Naive thymus-derived CD8-positive, alpha-beta T cell (primary cell): ENCODE measurements at regions not wholly inside any gene's neighbourhood (a gene's known extent, or its start where the extent isn't known, plus 50 kb on each side); places are given as distances from the start of the nearest gene placed in this dataset.
"Not testable (repeated sequence)": the region's sequence is repeated elsewhere in the genome, so short reads cannot be mapped to it uniquely, and the experiment has no call there.

Experiments used
- ATAC-seq, 2 donors: fragments of 150-1000 bp; cut with Tn5 transposase in 1 of 2; sonication (Bioruptor Pico), chemical (Tn5 transposase) in 1 of 2; 1 replicate in 1 of 2; 2 replicates in 1 of 2; pipeline ENCODE4 v1.10.0; 2021; ENCODE audit warnings: mild to moderate bottlenecking in 2 of 2, moderate library complexity in 2 of 2
- POLR2A ChIA-PET: fragments of 350-600 bp; sonication (Branson Sonifier 250); formaldehyde crosslinking; loops from one replicate; lab custom pipeline; 2021; ENCODE audit warnings: antibody characterized with exemption; lab: Charles Lee
- DNase-seq, 10 donors: peaks; one replicate each; pipeline versions ENCODE4 v3.0.0 to v3.0.0-alpha.2; 2020 to 2022
- H3K27ac Mint-ChIP-seq, 10 donors: one replicate each; pipeline ENCODE4 v1.8.0; 2020 to 2022; ENCODE audit warnings: mild to moderate bottlenecking in 10 of 10, mixed read lengths in 10 of 10, moderate library complexity in 4 of 10, inconsistent platforms in 1 of 10
- H3K27me3 Mint-ChIP-seq, 5 donors: one replicate each; pipeline ENCODE4 v1.8.0; 2021 to 2022; ENCODE audit warnings: mixed read lengths in 5 of 5
- H3K36me3 Mint-ChIP-seq, 3 donors: one replicate each; pipeline ENCODE4 v1.8.0; 2020 to 2022; ENCODE audit warnings: mixed read lengths in 3 of 3, mild to moderate bottlenecking in 2 of 3, inconsistent platforms in 1 of 3
- H3K4me1 Mint-ChIP-seq, 4 donors: one replicate each; pipeline ENCODE4 v1.8.0; 2021 to 2022; ENCODE audit warnings: mixed read lengths in 4 of 4
- H3K4me3 Mint-ChIP-seq, 10 donors: one replicate each; pipeline ENCODE4 v1.8.0; 2020 to 2022; ENCODE audit warnings: mild to moderate bottlenecking in 10 of 10, mixed read lengths in 10 of 10, moderate library complexity in 6 of 10, inconsistent platforms in 1 of 10
- H3K9me3 Mint-ChIP-seq, 9 donors: one replicate each; pipeline ENCODE4 v1.8.0; 2020 to 2022; ENCODE audit warnings: mixed read lengths in 9 of 9, mild to moderate bottlenecking in 3 of 9, inconsistent platforms in 1 of 9, moderate library complexity in 1 of 9

GRCh38 chr2:58709687-58710354, 468.7 kb upstream of the FANCL start:
- Mint-ChIP-seq H3K27ac (no peak overlapping the region), H3K36me3 (no peaks in the 10 kb centered on the region), H3K4me1 (no peaks in the 10 kb centered on the region), H3K27me3 (peaks cover 0 to 9% (median 1%) of the 10 kb centered on the region in 5 donors), H3K9me3 (peaks cover 0 to 3% (median 0%) of the 10 kb centered on the region in 9 donors), H3K4me3 (no peak overlapping the region)
- POLR2A ChIA-PET = no interaction called here
- DNase-seq = no peak
- ATAC-seq = peak in 1 of 2 donors; percentile 16

DNA sequence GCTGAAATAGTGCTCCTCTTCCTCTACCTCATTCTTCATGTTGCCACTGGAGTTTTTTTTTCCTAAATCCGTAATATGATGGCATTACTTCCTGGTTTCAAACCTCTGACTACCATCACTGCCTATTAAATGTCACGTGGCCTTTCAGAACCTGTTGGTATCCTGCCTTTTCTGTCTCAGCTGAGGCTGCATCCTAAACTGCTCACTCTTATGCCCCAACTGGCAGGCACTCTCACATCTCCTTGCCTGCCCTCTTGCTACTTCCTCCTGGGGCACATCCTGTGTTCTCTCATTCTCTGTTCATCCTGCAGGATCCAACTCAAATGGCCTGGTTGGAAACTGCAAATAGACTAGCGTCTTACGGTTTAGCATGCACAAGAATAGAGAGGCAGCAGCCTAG, 468.1 kb upstream of the FANCL start:
- H3K36me3 Mint-ChIP-seq = no peaks in the 10 kb centered on the region
- H3K27ac Mint-ChIP-seq = no peak overlapping the region
- ATAC-seq (no peak), DNase-seq (no peak)
- no peaks in the 10 kb centered on the region for H3K4me1 Mint-ChIP-seq
- POLR2A ChIA-PET = no interaction called here
- H3K27me3 Mint-ChIP-seq = peaks cover 0 to 6% (median 1%) of the 10 kb centered on the region in 5 donors
- no peak overlapping the region for H3K4me3 Mint-ChIP-seq
- peaks cover 0 to 3% (median 0%) of the 10 kb centered on the region in 9 donors for H3K9me3 Mint-ChIP-seq

GRCh38 chr2:58708565-58708964, 467.4 kb upstream of the FANCL start:
- DNase-seq (no peak), ATAC-seq (no peak)
- peaks cover 0 to 3% (median 0%) of the 10 kb centered on the region in 9 donors for H3K9me3 Mint-ChIP-seq
- POLR2A ChIA-PET = no interaction called here
- H3K27me3 Mint-ChIP-seq = peaks cover 0 to 6% (median 1%) of the 10 kb centered on the region in 5 donors
- H3K36me3 Mint-ChIP-seq = no peaks in the 10 kb centered on the region
- H3K27ac Mint-ChIP-seq = no peak overlapping the region
- no peaks in the 10 kb centered on the region for H3K4me1 Mint-ChIP-seq
- H3K4me3 Mint-ChIP-seq = no peak overlapping the region

DNA sequence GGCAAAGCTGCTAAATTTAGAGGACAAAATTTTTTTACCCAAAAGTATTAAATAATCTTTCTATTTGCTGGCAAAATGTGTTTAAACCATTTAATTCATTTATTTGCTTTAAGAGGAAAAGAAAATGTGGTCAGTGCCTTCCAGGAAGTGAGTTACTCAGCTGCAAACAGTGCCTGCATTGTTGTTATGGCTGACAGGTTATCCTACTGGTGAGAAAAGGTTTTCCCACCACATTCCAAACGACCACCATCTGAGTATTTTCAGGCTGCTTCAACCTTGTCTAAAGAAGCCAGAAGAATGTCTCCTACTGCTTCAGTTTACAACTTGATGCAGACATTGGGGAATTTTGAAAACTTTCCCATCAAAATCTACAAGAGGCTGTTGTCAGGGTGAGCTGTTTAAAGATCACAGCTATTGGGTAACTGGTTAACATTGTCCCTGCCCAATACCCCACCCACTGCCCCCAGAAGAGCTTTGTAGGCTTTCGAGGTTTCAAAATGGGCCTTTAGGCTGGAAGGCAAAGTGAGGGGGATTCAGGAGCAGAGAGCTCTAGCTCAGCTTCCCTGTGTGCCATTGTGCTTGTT, 461.3 kb upstream of the FANCL start:
- ATAC-seq = no peak
- Mint-ChIP-seq H3K4me1 (no peaks in the 10 kb centered on the region), H3K4me3 (no peak overlapping the region), H3K27ac (no peak overlapping the region), H3K36me3 (no peaks in the 10 kb centered on the region), H3K9me3 (peaks cover 0 to 3% (median 0%) of the 10 kb centered on the region in 9 donors), H3K27me3 (peaks cover 0 to 16% (median 1%) of the 10 kb centered on the region in 5 donors)
- POLR2A ChIA-PET = no interaction called here
- no peak for DNase-seq

- POLR2A ChIA-PET = no interaction called here
- DNase-seq = no peak
- ATAC-seq = no peak
- Mint-ChIP-seq H3K9me3 (peaks cover 0 to 3% (median 0%) of the 10 kb centered on the region in 9 donors), H3K4me1 (no peaks in the 10 kb centered on the region), H3K4me3 (no peak overlapping the region), H3K27ac (no peak overlapping the region), H3K27me3 (peaks cover 0 to 16% (median 1%) of the 10 kb centered on the region in 5 donors), H3K36me3 (no peaks in the 10 kb centered on the region)
Measured at GRCh38 chr2:58701688-58702301, 460.7 kb upstream of the FANCL start.

DNA sequence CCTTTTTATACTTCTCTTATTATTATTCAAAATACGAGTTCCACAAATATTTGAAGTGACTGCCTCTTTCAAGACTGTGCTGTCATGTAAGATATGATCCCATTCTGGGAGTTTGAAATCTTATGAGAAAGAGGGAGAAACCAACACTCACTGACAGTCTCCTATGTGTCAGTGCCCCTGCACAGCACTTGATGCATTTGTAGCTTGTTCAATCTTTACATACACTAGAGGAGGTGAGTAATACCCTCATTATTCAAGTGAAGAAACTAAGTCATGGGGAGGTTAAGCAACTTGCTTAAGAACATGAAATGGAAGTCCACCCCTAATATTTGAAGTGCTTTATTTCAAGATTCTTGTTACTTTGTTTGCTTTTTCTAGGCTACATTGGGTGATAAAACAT, 459.5 kb upstream of the FANCL start:
- ATAC-seq (no peak), DNase-seq (no peak)
- Mint-ChIP-seq H3K27ac (no peak overlapping the region), H3K36me3 (no peaks in the 10 kb centered on the region), H3K9me3 (peaks cover 0 to 2% (median 0%) of the 10 kb centered on the region in 9 donors), H3K4me1 (no peaks in the 10 kb centered on the region), H3K4me3 (no peak overlapping the region), H3K27me3 (peaks cover 0 to 14% (median under 1%) of the 10 kb centered on the region in 5 donors)
- POLR2A ChIA-PET = no interaction called here

DNA sequence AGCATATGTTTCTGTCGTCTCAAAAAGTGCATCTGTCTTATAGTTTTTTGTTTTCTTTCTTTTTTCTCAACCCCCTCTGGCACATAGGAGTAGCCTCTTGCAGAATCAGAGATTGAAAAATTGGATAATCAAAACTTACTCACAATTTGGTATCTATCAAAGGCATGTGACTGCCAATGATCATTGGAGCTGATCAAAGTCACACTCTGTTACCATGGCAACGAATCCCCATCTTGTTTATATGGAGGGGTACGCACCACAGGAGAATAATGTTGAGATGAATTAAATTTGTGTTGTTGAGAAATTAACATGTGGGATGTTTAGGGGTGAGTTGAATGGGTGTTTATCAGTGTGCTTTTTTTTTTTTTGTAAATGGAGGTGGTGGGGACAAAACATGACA, 458.3 kb upstream of the FANCL start:
- Mint-ChIP-seq H3K27me3 (peaks cover 0 to 14% (median 0%) of the 10 kb centered on the region in 5 donors), H3K4me1 (no peaks in the 10 kb centered on the region), H3K4me3 (no peak overlapping the region), H3K27ac (no peak overlapping the region), H3K36me3 (no peaks in the 10 kb centered on the region), H3K9me3 (peaks cover 0 to 2% (median 0%) of the 10 kb centered on the region in 9 donors)
- ATAC-seq (no peak), DNase-seq (no peak)
- POLR2A ChIA-PET = no interaction called here

- no peaks in the 10 kb centered on the region for H3K36me3 Mint-ChIP-seq
- no peak for ATAC-seq
- DNase-seq = no peak
- H3K4me3 Mint-ChIP-seq = no peak overlapping the region
- no peaks in the 10 kb centered on the region for H3K4me1 Mint-ChIP-seq
- peaks cover 0 to 4% (median 0%) of the 10 kb centered on the region in 9 donors for H3K9me3 Mint-ChIP-seq
- peaks cover 0 to 14% (median 0%) of the 10 kb centered on the region in 5 donors for H3K27me3 Mint-ChIP-seq
- no peak overlapping the region for H3K27ac Mint-ChIP-seq
- POLR2A ChIA-PET = no interaction called here
Measured at GRCh38 chr2:58698620-58699019, 457.5 kb upstream of the FANCL start.

GRCh38 chr2:58694114-58694513, 453.0 kb upstream of the FANCL start:
- ATAC-seq, H3K27ac Mint-ChIP-seq, POLR2A ChIA-PET, DNase-seq, H3K36me3 Mint-ChIP-seq, H3K4me1 Mint-ChIP-seq, H3K4me3 Mint-ChIP-seq: not testable (repeated sequence)
- Mint-ChIP-seq H3K9me3 (peaks cover 0 to 23% (median 8%) of the 10 kb centered on the region in 9 donors), H3K27me3 (peaks cover 0 to 20% (median 0%) of the 10 kb centered on the region in 5 donors)

- H3K4me3 Mint-ChIP-seq, ATAC-seq, H3K4me1 Mint-ChIP-seq, H3K36me3 Mint-ChIP-seq, DNase-seq, POLR2A ChIA-PET: not testable (repeated sequence)
- peaks cover 0 to 23% (median 8%) of the 10 kb centered on the region in 9 donors for H3K9me3 Mint-ChIP-seq
- H3K27ac Mint-ChIP-seq = peak overlapping the region in 1 of 10 donors; percentile 74
- H3K27me3 Mint-ChIP-seq = peaks cover 0 to 15% (median 0%) of the 10 kb centered on the region in 5 donors
Measured at GRCh38 chr2:58691041-58691440, 449.9 kb upstream of the FANCL start.

- peaks cover 0 to 15% (median 0%) of the 10 kb centered on the region in 5 donors for H3K27me3 Mint-ChIP-seq
- POLR2A ChIA-PET = no interaction called here
- H3K4me3 Mint-ChIP-seq = no peak overlapping the region
- no peak overlapping the region for H3K27ac Mint-ChIP-seq
- ATAC-seq (no peak), DNase-seq (peak in 1 of 10 donors; percentile 48)
- H3K9me3 Mint-ChIP-seq = peaks cover 0 to 23% (median 6%) of the 10 kb centered on the region in 9 donors
- H3K4me1 Mint-ChIP-seq = peaks cover 0 to 3% (median 0%) of the 10 kb centered on the region in 4 donors
- peaks cover 0 to 5% (median 0%) of the 10 kb centered on the region in 3 donors for H3K36me3 Mint-ChIP-seq
Measured at GRCh38 chr2:58688813-58689212, 447.7 kb upstream of the FANCL start.

DNA sequence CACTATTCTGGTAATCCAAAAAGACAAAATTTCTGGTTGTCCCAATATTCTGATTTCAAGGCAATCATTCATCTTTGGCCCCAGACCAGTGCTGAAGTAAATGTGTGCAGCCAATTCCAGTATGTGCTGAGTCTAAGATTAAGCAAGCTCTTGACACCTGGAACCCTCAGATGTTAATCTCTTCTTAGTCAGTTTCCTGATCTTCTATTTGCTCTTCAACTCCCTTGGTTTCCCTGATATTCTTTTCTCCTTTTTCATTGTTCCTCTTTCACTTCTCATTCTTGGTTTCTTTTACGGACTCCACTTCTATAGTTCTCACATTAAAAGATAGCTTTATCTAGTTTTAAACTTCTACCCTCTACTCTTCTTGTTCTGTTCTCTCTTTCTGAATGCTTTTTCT, 445.7 kb upstream of the FANCL start:
- H3K4me3 Mint-ChIP-seq = no peak overlapping the region
- H3K9me3 Mint-ChIP-seq = peaks cover 0 to 16% (median 3%) of the 10 kb centered on the region in 9 donors
- H3K36me3 Mint-ChIP-seq = peaks cover 0 to 5% (median 0%) of the 10 kb centered on the region in 3 donors
- no peak for ATAC-seq
- peaks cover 0 to 3% (median 0%) of the 10 kb centered on the region in 4 donors for H3K4me1 Mint-ChIP-seq
- POLR2A ChIA-PET = no interaction called here
- no peak for DNase-seq
- H3K27ac Mint-ChIP-seq = no peak overlapping the region
- peaks cover 0 to 15% (median 0%) of the 10 kb centered on the region in 5 donors for H3K27me3 Mint-ChIP-seq

GRCh38 chr2:58680755-58681310, 439.7 kb upstream of the FANCL start:
- Mint-ChIP-seq H3K27ac (no peak overlapping the region), H3K27me3 (peaks cover 0 to 2% (median 0%) of the 10 kb centered on the region in 5 donors), H3K36me3 (no peaks in the 10 kb centered on the region), H3K4me1 (no peaks in the 10 kb centered on the region), H3K9me3 (no peaks in the 10 kb centered on the region), H3K4me3 (no peak overlapping the region)
- ATAC-seq = no peak
- POLR2A ChIA-PET = no interaction called here
- no peak for DNase-seq
